Neural cell (in vitro differentiated cells): ENCODE measurements at regions not wholly inside any gene's neighbourhood (a gene's known extent, or its start where the extent isn't known, plus 50 kb on each side); places are given as distances from the start of the nearest gene placed in this dataset.

Source experiments
- H2AFZ ChIP-seq: fragments of 200-600, 300-800 bp; sonication (generic), shearing (Covaris generic); 2 replicates; pipeline ENCODE4 v1.6.0; 2014; ENCODE audit warnings: low read depth, mild to moderate bottlenecking, antibody characterized with exemption, low read length, moderate library complexity
- H3F3A ChIP-seq: fragments of 200-600 bp; shearing (Covaris generic); 2 replicates; pipeline ENCODE4 v1.6.1; 2016; ENCODE audit warnings: mild to moderate bottlenecking, moderate library complexity, mixed read lengths, antibody characterized with exemption, low read length; ENCODE audit not compliant: insufficient read depth, poor library complexity, severe bottlenecking
- H3K27ac ChIP-seq: fragments of 200-600, 300-800 bp; sonication (generic), shearing (Covaris generic); 2 replicates; pipeline ENCODE4 v1.5.1; 2014; ENCODE audit warnings: mild to moderate bottlenecking, low read length, moderate library complexity
- H3K27me3 ChIP-seq: fragments of 300-800, 200-600 bp; sonication (generic), shearing (Covaris generic); 2 replicates; pipeline ENCODE4 v1.6.0; 2014; ENCODE audit warnings: mild to moderate bottlenecking, low read depth, low read length, moderate library complexity; ENCODE audit not compliant: insufficient read depth
- H3K36me3 ChIP-seq: fragments of 300-800, 200-600 bp; sonication (generic), shearing (Covaris generic); 2 replicates; pipeline ENCODE4 v1.5.1; 2014; ENCODE audit warnings: mild to moderate bottlenecking, antibody characterized with exemption, low read length, moderate library complexity; ENCODE audit not compliant: insufficient read depth
- H3K4me2 ChIP-seq: fragments of 300-800, 200-600 bp; sonication (generic), shearing (Covaris generic); 2 replicates; pipeline ENCODE4 v1.6.0; 2014; ENCODE audit warnings: mild to moderate bottlenecking, low read length
- H3K4me3 ChIP-seq: fragments of 300-800, 200-600 bp; sonication (generic), shearing (Covaris generic); 2 replicates; pipeline ENCODE4 v1.5.1; 2014; ENCODE audit warnings: mild to moderate bottlenecking, low read length, moderate library complexity
- H3K79me2 ChIP-seq: fragments of 200-600 bp; shearing (Covaris generic); replicated peaks from 2 replicates; pipeline ENCODE4 v1.6.0; 2014; ENCODE audit warnings: mild to moderate bottlenecking, low read length, moderate library complexity; ENCODE audit not compliant: insufficient read depth
- H3K9ac ChIP-seq: fragments of 300-800, 200-600 bp; sonication (generic), shearing (Covaris generic); 2 replicates; pipeline ENCODE4 v1.6.1; 2016; ENCODE audit warnings: mild to moderate bottlenecking, low read length, mixed read lengths
- H3K9me2 ChIP-seq: fragments of 200-600 bp; shearing (Covaris generic); 2 replicates; pipeline ENCODE4 v1.6.1; 2016; ENCODE audit warnings: mild to moderate bottlenecking, low read length, mixed read lengths; ENCODE audit not compliant: insufficient read depth
- H3K9me3 ChIP-seq: fragments of 200-600, 300-800 bp; sonication (generic), shearing (Covaris generic); 2 replicates; pipeline ENCODE4 v1.6.1; 2016; ENCODE audit warnings: mild to moderate bottlenecking, mixed run types, low read length, moderate library complexity, mixed read lengths
- H4K20me1 ChIP-seq: fragments of 200-600 bp; shearing (Covaris generic); 2 replicates; pipeline ENCODE4 v1.6.1; 2016; ENCODE audit warnings: mild to moderate bottlenecking, mixed run types; ENCODE audit not compliant: insufficient read depth
- EP300 ChIP-seq: fragments of 450-650 bp; conservative IDR thresholded peaks from 2 replicates; pipeline ENCODE4 v1.6.1; 2014; ENCODE audit warnings: antibody characterized with exemption, mild to moderate bottlenecking, moderate library complexity; ENCODE audit not compliant: poor library complexity, severe bottlenecking
- EZH2 ChIP-seq: fragments of 200-600, 300-800 bp; shearing (Covaris generic), sonication (generic); IDR thresholded peaks from 2 replicates; pipeline ENCODE4 v1.6.1; 2014; ENCODE audit warnings: antibody characterized with exemption, low read length, borderline replicate concordance, mild to moderate bottlenecking; ENCODE audit not compliant: insufficient read depth, poor library complexity, severe bottlenecking
- MXI1 ChIP-seq: fragments of 450-650 bp; conservative IDR thresholded peaks from 2 replicates; pipeline ENCODE4 v1.6.1; 2014; ENCODE audit warnings: antibody characterized with exemption, mild to moderate bottlenecking; ENCODE audit not compliant: poor library complexity, severe bottlenecking
- POLR2AphosphoS5 ChIP-seq: IDR thresholded peaks from 2 replicates; pipeline ENCODE4 v1.6.1; 2012
- RAD21 ChIP-seq: fragments of 450-650 bp; conservative IDR thresholded peaks from 2 replicates; pipeline ENCODE4 v1.6.1; 2014; ENCODE audit warnings: antibody characterized with exemption, mild to moderate bottlenecking, moderate library complexity
- SMC3 ChIP-seq: fragments of 450-650 bp; conservative IDR thresholded peaks from 2 replicates; pipeline ENCODE4 v1.6.1; 2014; ENCODE audit warnings: antibody characterized with exemption, mild to moderate bottlenecking, moderate library complexity; ENCODE audit not compliant: poor library complexity
- TAF1 ChIP-seq: IDR thresholded peaks from 2 replicates; pipeline ENCODE4 v1.6.1; 2012; ENCODE audit warnings: low read depth
- TF ChIP-seq, protein P1 (sequence below): IDR thresholded peaks from 2 replicates; pipeline ENCODE4 v1.6.1; 2012; ENCODE audit warnings: borderline replicate concordance
- TF ChIP-seq, protein P2 (sequence below): fragments of 450-650 bp; IDR thresholded peaks from 2 replicates; pipeline ENCODE4 v1.5.1; 2014; ENCODE audit warnings: antibody characterized with exemption, mild to moderate bottlenecking, moderate library complexity; ENCODE audit not compliant: poor library complexity, severe bottlenecking

DNA sequence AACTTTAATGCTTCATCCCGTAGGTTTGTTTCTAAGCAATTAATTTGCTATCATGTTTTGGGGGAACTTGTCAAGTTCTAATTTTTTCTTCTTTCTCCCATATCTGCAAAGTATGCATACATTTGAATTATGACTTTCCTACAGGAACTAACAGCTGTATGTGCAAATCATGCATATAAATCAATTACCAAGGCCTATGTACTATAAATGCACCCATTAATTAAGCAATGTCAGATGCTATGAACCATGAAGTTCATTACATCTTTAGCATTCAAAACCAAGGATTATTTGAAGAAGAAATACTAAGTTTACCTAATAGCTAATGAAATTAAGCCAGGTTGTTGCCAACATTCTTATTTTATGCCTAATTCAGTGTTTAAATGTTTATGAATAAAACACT, 851.3 kb downstream of the TFAP2A start:
- Histone ChIP-seq H3K79me2 (no peaks in the 10 kb centered on the region), H4K20me1 (no peaks in the 10 kb centered on the region), H2AFZ (no peak overlapping the region), H3K36me3 (no peaks in the 10 kb centered on the region), H3K27me3 (no peaks in the 10 kb centered on the region), H3K4me3 (no peak overlapping the region), H3K9me3 (no peaks in the 10 kb centered on the region), H3K9ac (no peak overlapping the region), H3K27ac (no peak overlapping the region), H3K9me2 (no peaks in the 10 kb centered on the region), H3K4me2 (no peak overlapping the region), H3F3A (no peaks in the 10 kb centered on the region)
- TF ChIP-seq MXI1 (no peak), EP300 (no peak), SMC3 (no peak), EZH2 (no peak), POLR2AphosphoS5 (no peak)

DNA sequence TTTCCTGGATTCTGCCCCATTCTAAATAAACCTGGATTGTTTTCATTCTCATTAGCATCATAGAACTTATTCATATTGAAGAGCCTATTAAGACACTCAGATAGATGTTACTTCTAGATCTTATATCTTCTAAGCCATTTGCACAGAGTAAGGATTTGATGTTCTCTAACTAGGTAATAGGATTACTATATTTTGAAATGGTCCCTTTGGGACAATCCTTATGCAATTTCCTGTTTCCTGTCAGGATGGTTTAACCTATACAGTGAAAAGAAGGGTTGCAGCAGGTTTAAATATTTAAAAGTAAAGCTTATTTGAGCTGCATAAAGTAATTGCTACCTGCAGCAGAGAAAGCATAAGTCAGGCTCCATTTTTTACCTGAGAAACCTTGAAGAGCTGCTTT, 860.1 kb downstream of the TFAP2A start:
- no peaks in the 10 kb centered on the region for H4K20me1 ChIP-seq
- no peak for TF ChIP-seq RAD21
- no peak for TF ChIP-seq MXI1
- TF ChIP-seq, protein P1, sequence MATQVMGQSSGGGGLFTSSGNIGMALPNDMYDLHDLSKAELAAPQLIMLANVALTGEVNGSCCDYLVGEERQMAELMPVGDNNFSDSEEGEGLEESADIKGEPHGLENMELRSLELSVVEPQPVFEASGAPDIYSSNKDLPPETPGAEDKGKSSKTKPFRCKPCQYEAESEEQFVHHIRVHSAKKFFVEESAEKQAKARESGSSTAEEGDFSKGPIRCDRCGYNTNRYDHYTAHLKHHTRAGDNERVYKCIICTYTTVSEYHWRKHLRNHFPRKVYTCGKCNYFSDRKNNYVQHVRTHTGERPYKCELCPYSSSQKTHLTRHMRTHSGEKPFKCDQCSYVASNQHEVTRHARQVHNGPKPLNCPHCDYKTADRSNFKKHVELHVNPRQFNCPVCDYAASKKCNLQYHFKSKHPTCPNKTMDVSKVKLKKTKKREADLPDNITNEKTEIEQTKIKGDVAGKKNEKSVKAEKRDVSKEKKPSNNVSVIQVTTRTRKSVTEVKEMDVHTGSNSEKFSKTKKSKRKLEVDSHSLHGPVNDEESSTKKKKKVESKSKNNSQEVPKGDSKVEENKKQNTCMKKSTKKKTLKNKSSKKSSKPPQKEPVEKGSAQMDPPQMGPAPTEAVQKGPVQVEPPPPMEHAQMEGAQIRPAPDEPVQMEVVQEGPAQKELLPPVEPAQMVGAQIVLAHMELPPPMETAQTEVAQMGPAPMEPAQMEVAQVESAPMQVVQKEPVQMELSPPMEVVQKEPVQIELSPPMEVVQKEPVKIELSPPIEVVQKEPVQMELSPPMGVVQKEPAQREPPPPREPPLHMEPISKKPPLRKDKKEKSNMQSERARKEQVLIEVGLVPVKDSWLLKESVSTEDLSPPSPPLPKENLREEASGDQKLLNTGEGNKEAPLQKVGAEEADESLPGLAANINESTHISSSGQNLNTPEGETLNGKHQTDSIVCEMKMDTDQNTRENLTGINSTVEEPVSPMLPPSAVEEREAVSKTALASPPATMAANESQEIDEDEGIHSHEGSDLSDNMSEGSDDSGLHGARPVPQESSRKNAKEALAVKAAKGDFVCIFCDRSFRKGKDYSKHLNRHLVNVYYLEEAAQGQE = no peak
- no peak for TF ChIP-seq EZH2
- TF ChIP-seq POLR2AphosphoS5 = no peak
- TF ChIP-seq, protein P2, sequence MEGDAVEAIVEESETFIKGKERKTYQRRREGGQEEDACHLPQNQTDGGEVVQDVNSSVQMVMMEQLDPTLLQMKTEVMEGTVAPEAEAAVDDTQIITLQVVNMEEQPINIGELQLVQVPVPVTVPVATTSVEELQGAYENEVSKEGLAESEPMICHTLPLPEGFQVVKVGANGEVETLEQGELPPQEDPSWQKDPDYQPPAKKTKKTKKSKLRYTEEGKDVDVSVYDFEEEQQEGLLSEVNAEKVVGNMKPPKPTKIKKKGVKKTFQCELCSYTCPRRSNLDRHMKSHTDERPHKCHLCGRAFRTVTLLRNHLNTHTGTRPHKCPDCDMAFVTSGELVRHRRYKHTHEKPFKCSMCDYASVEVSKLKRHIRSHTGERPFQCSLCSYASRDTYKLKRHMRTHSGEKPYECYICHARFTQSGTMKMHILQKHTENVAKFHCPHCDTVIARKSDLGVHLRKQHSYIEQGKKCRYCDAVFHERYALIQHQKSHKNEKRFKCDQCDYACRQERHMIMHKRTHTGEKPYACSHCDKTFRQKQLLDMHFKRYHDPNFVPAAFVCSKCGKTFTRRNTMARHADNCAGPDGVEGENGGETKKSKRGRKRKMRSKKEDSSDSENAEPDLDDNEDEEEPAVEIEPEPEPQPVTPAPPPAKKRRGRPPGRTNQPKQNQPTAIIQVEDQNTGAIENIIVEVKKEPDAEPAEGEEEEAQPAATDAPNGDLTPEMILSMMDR = no peak
- no peak for TF ChIP-seq TAF1
- no peak for TF ChIP-seq EP300
- no peak overlapping the region for H2AFZ ChIP-seq

DNA sequence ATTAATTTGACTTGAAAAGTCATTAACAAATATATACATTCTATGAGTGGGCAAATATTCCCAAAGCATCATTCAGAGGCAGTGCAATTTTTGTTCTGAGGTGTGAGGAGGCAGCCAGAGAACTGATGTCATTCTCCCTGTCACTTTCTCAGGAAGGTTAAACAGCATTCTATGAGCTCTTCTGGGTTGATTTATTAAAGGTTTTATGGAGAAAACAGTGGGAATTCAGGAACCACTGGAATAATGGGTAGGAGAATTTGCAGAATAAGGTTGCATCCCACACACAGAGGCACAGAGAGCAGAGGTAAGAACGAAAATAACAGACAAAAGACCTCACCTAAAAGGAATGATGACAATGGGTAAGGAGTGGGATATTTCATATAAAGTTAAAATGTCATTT, 860.6 kb downstream of the TFAP2A start:
- no peaks in the 10 kb centered on the region for H3K27me3 ChIP-seq
- no peak for TF ChIP-seq EP300
- TF ChIP-seq, protein P1 = peak; percentile 44
- H3K27ac ChIP-seq = peak overlapping the region; percentile 23
- no peaks in the 10 kb centered on the region for H3F3A ChIP-seq
- no peaks in the 10 kb centered on the region for H3K9me3 ChIP-seq
- no peaks in the 10 kb centered on the region for H3K79me2 ChIP-seq
- H4K20me1 ChIP-seq = no peaks in the 10 kb centered on the region
- H3K36me3 ChIP-seq = no peaks in the 10 kb centered on the region
- no peak overlapping the region for H2AFZ ChIP-seq
- H3K9ac ChIP-seq = no peak overlapping the region
- H3K4me2 ChIP-seq = no peak overlapping the region
- H3K9me2 ChIP-seq = no peaks in the 10 kb centered on the region
- H3K4me3 ChIP-seq = no peak overlapping the region

More for the DNA sequence above, 860.1 kb downstream of the TFAP2A start:
- Histone ChIP-seq H3K27me3 (no peaks in the 10 kb centered on the region), H3K36me3 (no peaks in the 10 kb centered on the region), H3F3A (no peaks in the 10 kb centered on the region), H3K9me2 (no peaks in the 10 kb centered on the region), H3K9me3 (no peaks in the 10 kb centered on the region), H3K27ac (no peak overlapping the region), H3K9ac (no peak overlapping the region), H3K79me2 (no peaks in the 10 kb centered on the region), H3K4me3 (no peak overlapping the region), H3K4me2 (no peak overlapping the region)
